ENCODE measurements at regions not wholly inside any gene's neighbourhood (a gene's known extent, or its start where the extent isn't known, plus 50 kb on each side); places are given as distances from the start of the nearest gene placed in this dataset.

DNA sequence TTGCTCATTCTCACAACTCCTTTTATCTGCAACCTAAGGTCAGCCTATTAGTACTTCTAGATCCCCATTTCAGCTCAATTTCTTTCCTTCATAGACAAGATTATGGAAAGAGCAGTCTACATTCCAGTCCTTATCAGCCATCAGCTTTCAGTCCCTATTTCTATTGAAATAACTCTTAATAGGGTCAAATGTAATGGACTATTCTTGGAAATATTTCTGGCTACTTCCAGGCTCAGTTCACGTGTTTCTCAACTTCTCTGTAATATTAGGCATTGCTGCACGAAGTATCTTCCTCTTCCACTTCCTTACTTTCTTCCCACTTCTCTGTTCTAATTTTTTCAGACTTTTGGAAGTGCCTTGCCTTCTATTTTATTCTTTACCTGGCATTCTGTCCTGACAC, 232.9 kb upstream of the USP25 start:
- intact Hi-C loops (cut with DNase I), result no loop called here
- WGBS, result 65% methylated on average over 2 of the region's 2 CpGs
- H3K4me1 ChIP-seq (replicated peaks), result no peaks in the 10 kb centered on the region
- no peak overlapping the region for H3K4me3 ChIP-seq
- DNase-seq (ENCODE audit: low spot score), result no peak
- H3K27me3 ChIP-seq (replicated peaks; ENCODE audit: insufficient read depth), result no peaks in the 10 kb centered on the region
- H3K9me3 ChIP-seq, result no peaks in the 10 kb centered on the region
- TF ChIP-seq POLR2A (IDR thresholded peaks at IDR 0.05), result no peak
- no peak for TF ChIP-seq CTCF (IDR thresholded peaks at IDR 0.05)
- TF ChIP-seq POLR2AphosphoS5 (IDR thresholded peaks at IDR 0.05), result no peak
- H3K36me3 ChIP-seq, result no peaks in the 10 kb centered on the region
- no peak overlapping the region for H3K27ac ChIP-seq

DNA sequence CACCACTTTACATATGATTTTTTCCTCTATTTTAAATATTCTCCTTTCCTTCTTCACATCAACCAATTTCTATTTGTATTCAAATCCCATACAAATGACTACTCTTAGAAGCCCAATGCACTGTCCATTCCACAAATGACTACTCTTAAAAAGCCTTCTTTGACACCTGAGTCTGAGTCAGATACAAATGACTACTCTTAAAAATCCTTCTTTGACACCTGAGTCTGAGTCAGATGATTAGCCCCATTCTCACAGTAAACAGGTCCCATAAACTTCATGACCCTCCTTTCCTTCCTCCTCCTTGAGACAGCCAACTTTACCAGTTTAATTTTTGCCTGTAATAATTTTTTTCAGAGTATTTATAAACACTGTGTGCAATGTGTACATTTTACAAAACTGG, 231.3 kb upstream of the USP25 start:
- no peak for TF ChIP-seq POLR2A (IDR thresholded peaks at IDR 0.05)
- no peak for TF ChIP-seq POLR2AphosphoS5 (IDR thresholded peaks at IDR 0.05)
- TF ChIP-seq CTCF (IDR thresholded peaks at IDR 0.05), result no peak
- Histone ChIP-seq H3K9me3 (no peaks in the 10 kb centered on the region), H3K4me3 (no peak overlapping the region), H3K27me3 (replicated peaks; ENCODE audit: insufficient read depth) (no peaks in the 10 kb centered on the region), H3K27ac (no peak overlapping the region), H3K36me3 (no peaks in the 10 kb centered on the region), H3K4me1 (replicated peaks) (no peaks in the 10 kb centered on the region)
- no peak for DNase-seq (ENCODE audit: low spot score)
- intact Hi-C loops (cut with DNase I), result no loop called here

- H3K36me3 ChIP-seq, result no peaks in the 10 kb centered on the region
- H3K4me1 ChIP-seq (replicated peaks), result no peaks in the 10 kb centered on the region
- no peaks in the 10 kb centered on the region for H3K9me3 ChIP-seq
- WGBS, result 96% methylated on average over 1 of the region's 1 CpG
- H3K27ac ChIP-seq, result no peak overlapping the region
- no peak for TF ChIP-seq POLR2AphosphoS5 (IDR thresholded peaks at IDR 0.05)
- TF ChIP-seq CTCF (IDR thresholded peaks at IDR 0.05), result no peak
- no peak for TF ChIP-seq POLR2A (IDR thresholded peaks at IDR 0.05)
- intact Hi-C loops (cut with DNase I), result no loop called here
- no peak for DNase-seq (ENCODE audit: low spot score)
- no peaks in the 10 kb centered on the region for H3K27me3 ChIP-seq (replicated peaks; ENCODE audit: insufficient read depth)
- no peak overlapping the region for H3K4me3 ChIP-seq
These were observed 223.7 kb upstream of the USP25 start for GRCh38 chr21:15506086-15506485.

DNA sequence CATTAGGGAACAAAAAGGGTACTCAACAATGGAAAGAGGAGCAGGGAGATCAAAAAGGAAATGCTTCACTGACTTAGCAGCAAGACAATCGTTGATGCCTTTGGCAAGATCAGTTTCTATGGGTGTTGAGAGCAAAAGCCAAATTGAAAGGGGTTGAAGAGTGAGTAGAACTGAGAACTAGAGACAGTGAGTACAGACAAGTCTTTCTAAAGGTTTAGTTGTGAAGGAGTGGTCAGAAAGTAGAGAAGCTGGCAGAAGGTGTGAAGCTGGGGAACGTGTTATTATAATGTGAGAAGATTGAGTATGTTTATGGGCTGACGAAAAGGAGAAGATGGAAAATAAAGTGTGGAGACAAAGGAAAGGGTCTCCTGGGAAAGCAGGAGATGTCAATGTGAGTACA, 221.2 kb upstream of the USP25 start:
- H3K36me3 ChIP-seq, result no peaks in the 10 kb centered on the region
- intact Hi-C loops (cut with DNase I), result no loop called here
- DNase-seq (ENCODE audit: low spot score), result no peak
- H3K27ac ChIP-seq, result no peak overlapping the region
- no peaks in the 10 kb centered on the region for H3K4me1 ChIP-seq (replicated peaks)
- H3K4me3 ChIP-seq, result no peak overlapping the region
- 72% methylated on average over 3 of the region's 3 CpGs for WGBS
- no peaks in the 10 kb centered on the region for H3K27me3 ChIP-seq (replicated peaks; ENCODE audit: insufficient read depth)
- TF ChIP-seq CTCF (IDR thresholded peaks at IDR 0.05), result no peak
- H3K9me3 ChIP-seq, result no peaks in the 10 kb centered on the region

DNA sequence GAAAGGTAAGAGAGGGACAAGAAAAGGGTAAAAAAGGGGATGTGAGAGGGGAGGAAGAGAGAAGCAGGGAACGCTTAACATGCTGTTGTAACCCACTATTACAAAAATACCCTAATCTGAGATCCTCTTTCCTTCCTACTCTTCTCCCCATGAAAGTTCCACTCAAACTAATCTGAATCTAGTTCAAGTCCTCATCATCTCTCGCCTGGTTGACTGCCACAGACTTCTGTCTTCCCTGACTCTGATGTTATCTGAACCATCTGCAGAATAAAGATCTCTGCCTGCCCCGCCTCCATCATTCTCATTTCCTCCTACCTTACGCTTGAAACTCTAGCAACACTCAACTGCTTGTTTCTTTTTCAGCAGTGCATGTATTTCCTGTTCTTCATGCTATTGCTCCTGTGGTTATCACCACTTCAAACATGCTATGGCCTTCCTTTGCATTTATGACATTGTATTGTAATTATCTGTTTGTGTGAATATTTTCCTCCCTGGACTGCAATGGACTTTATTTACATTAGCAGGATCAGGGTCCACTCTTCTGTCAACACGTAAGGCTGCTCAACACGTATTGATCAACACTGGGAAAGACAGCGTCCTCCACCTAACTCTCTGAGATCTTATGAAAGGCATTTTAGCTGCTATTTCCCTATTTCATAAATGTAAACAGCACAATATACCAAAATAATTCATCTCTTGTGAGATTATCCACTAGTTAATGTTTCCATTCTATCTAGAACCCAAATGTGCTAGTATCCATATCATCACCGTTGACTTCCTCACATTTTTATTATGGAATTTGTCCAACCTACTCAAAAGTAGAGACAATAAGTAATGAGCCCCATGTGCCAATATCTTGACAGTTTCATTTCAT, 215.5 kb upstream of the USP25 start:
- no peaks in the 10 kb centered on the region for H3K9me3 ChIP-seq
- H3K27me3 ChIP-seq (replicated peaks; ENCODE audit: insufficient read depth), result no peaks in the 10 kb centered on the region
- no peak for DNase-seq (ENCODE audit: low spot score)
- 77% methylated on average over 8 of the region's 8 CpGs for WGBS
- no peaks in the 10 kb centered on the region for H3K4me1 ChIP-seq (replicated peaks)
- H3K4me3 ChIP-seq, result no peak overlapping the region
- no peaks in the 10 kb centered on the region for H3K36me3 ChIP-seq
- no peak overlapping the region for H3K27ac ChIP-seq
- intact Hi-C loops (cut with DNase I), result no loop called here
- TF ChIP-seq POLR2AphosphoS5 (IDR thresholded peaks at IDR 0.05) (no peak), CTCF (IDR thresholded peaks at IDR 0.05) (no peak), POLR2A (IDR thresholded peaks at IDR 0.05) (no peak)

Measured in prostate gland (tissue), 2 donors.